HepG2 (cell line): ENCODE measurements at regions not wholly inside any gene's neighbourhood (a gene's known extent, or its start where the extent isn't known, plus 50 kb on each side); places are given as distances from the start of the nearest gene placed in this dataset.

Source experiments
- ATAC-seq: fragments of 200-7000 bp; cut with Tn5 transposase; 3 replicates; pipeline ENCODE4 v1.9.1; 2020; ENCODE audit warnings: mild to moderate bottlenecking, moderate library complexity
- BruUV-seq: library from RNA; stranded (reverse); fragments of 400-500 nt; replicated peaks from 2 replicates; lab custom pipeline; 2021; lab: Mats Ljungman, UMichigan
- CTCF ChIA-PET: fragments of 300-600 bp; formaldehyde crosslinking; extraction: SDS; loops from one replicate; lab custom pipeline; 2021; ENCODE audit warnings: low total read pairs, inconsistent platforms, low intra/inter-chr PET ratio; lab: Yijun Ruan, JAX
- POLR2A ChIA-PET: fragments of 350-600 bp; sonication (Branson Sonifier 250); formaldehyde crosslinking; loops from one replicate; lab custom pipeline; 2020; ENCODE audit warnings: antibody characterized with exemption, inconsistent platforms; lab: Yijun Ruan, JAX
- DNase-seq: peaks from one replicate; pipeline ENCODE4 v3.0.0-alpha.2; 2015; ENCODE audit warnings: low spot score
- FAIRE-seq: peaks from 3 replicates; lab custom pipeline; 2011; peaks lifted over from hg19 to GRCh38; lab: Jason Lieb, UNC
- H2AFZ ChIP-seq: one replicate; pipeline ENCODE4 v1.6.1; 2011; ENCODE audit warnings: low read length, inconsistent platforms
- H3K27ac ChIP-seq: fragments of 300-600 bp; 3 replicates; pipeline ENCODE4 v1.8.0; 2011; ENCODE audit warnings: mixed run types, mild to moderate bottlenecking, mixed read lengths, low read length, inconsistent platforms; ENCODE audit not compliant: insufficient read depth; ENCODE audit errors: extremely low read length
- H3K27me3 ChIP-seq, 2 experiments: fragments of 200-600 bp in 1 of 2; 2 replicates in 1 of 2; 3 replicates in 1 of 2; pipeline versions ENCODE4 v1.6.0 to v1.8.0; 2011; ENCODE audit warnings: low read length in 2 of 2, mild to moderate bottlenecking in 2 of 2, moderate library complexity in 2 of 2, inconsistent platforms in 1 of 2; ENCODE audit not compliant: insufficient read depth in 2 of 2, control insufficient read depth in 1 of 2
- H3K36me3 ChIP-seq, 2 experiments: fragments of 200-600 bp in 1 of 2; replicated peaks in 1 of 2; 2 replicates in 1 of 2; 3 replicates in 1 of 2; pipeline versions ENCODE4 v1.5.1 to v1.8.0; 2011; ENCODE audit warnings: low read length in 2 of 2, inconsistent platforms in 1 of 2; ENCODE audit not compliant: insufficient read depth in 2 of 2, control insufficient read depth in 1 of 2
- H3K4me1 ChIP-seq: 2 replicates; pipeline ENCODE4 v1.5.1; 2012; ENCODE audit warnings: low read length, inconsistent platforms; ENCODE audit not compliant: insufficient read depth
- H3K4me2 ChIP-seq: 2 replicates; pipeline ENCODE4 v1.6.0; 2011; ENCODE audit warnings: low read depth, low read length, inconsistent platforms
- H3K4me3 ChIP-seq, 3 experiments: fragments of 200-600 bp in 1 of 3; sonication (generic), shearing (Covaris generic) in 1 of 3; replicated peaks in 1 of 3; 2 replicates each; pipeline ENCODE4 v1.5.1; 2011 to 2016; ENCODE audit warnings: low read length in 3 of 3, inconsistent platforms in 2 of 3, low read depth in 2 of 3, mild to moderate bottlenecking in 2 of 3, control low read depth in 1 of 3, mixed read lengths in 1 of 3; ENCODE audit not compliant: insufficient read depth in 1 of 3
- H3K79me2 ChIP-seq: one replicate; pipeline ENCODE4 v1.6.1; 2011; ENCODE audit warnings: low read length, inconsistent platforms; ENCODE audit not compliant: insufficient read depth
- H3K9ac ChIP-seq: 2 replicates; pipeline ENCODE4 v1.6.0; 2011; ENCODE audit warnings: mild to moderate bottlenecking, low read depth, low read length, inconsistent platforms; ENCODE audit not compliant: insufficient read depth
- H3K9me3 ChIP-seq: 2 replicates; pipeline ENCODE4 v1.5.1; 2012; ENCODE audit warnings: mild to moderate bottlenecking, low read length
- H4K20me1 ChIP-seq: 2 replicates; pipeline ENCODE4 v1.6.0; 2011; ENCODE audit warnings: inconsistent platforms, mild to moderate bottlenecking, low read length, moderate library complexity; ENCODE audit not compliant: insufficient read depth
- ARNTL ChIP-seq: sonication (generic); formaldehyde crosslinking; IDR thresholded peaks from 2 replicates; pipeline ENCODE4 v1.4.0; 2020; ENCODE audit warnings: mild to moderate bottlenecking, missing genetic modification reagents
- FOSL2 ChIP-seq: sonication (generic); formaldehyde crosslinking; IDR thresholded peaks from 2 replicates; pipeline ENCODE4 v1.4.0; 2020; ENCODE audit warnings: missing genetic modification reagents
- GLI4 ChIP-seq: sonication (generic); formaldehyde crosslinking; IDR thresholded peaks from 2 replicates; pipeline ENCODE4 v1.5.1; 2020; ENCODE audit warnings: missing genetic modification reagents, mild to moderate bottlenecking, moderate library complexity, borderline replicate concordance
- MIER3 ChIP-seq: IDR thresholded peaks from 2 replicates; pipeline ENCODE4 v1.6.1; 2016; ENCODE audit warnings: missing compliant biosample characterization, borderline replicate concordance
- MXD4 ChIP-seq: IDR thresholded peaks from 2 replicates; pipeline ENCODE4 v1.6.1; 2016; ENCODE audit warnings: mild to moderate bottlenecking, missing biosample characterization, missing genetic modification reagents
- PCBP2 ChIP-seq: fragments of 200-400 bp; formaldehyde crosslinking; optimal IDR thresholded peaks from 2 replicates; pipeline ENCODE3; 2018; ENCODE audit warnings: low read length, low read depth; ENCODE audit not compliant: poor library complexity, severe bottlenecking
- PHF8 ChIP-seq: sonication (generic); formaldehyde crosslinking; IDR thresholded peaks from 2 replicates; pipeline ENCODE4 v1.5.0; 2020; ENCODE audit warnings: missing genetic modification reagents
- TBX2 ChIP-seq: sonication (generic); formaldehyde crosslinking; IDR thresholded peaks from 2 replicates; pipeline ENCODE4 v1.5.0; 2020; ENCODE audit warnings: missing genetic modification reagents, mild to moderate bottlenecking, borderline replicate concordance
- ZNF331 ChIP-seq: sonication (generic); formaldehyde crosslinking; IDR thresholded peaks from 2 replicates; pipeline ENCODE4 v1.4.0; 2020; ENCODE audit warnings: missing genetic modification reagents
- ZNF468 ChIP-seq: sonication (generic); formaldehyde crosslinking; IDR thresholded peaks from 2 replicates; pipeline ENCODE4 v1.8.0; 2022; ENCODE audit warnings: mild to moderate bottlenecking, moderate library complexity, missing genetic modification reagents
- WGBS: methylation state at CpG from one replicate; pipeline ENCODE4 v1.1.6; 2017; ENCODE audit warnings: low lambda C conversion rate; 5-methylcytosine and 5-hydroxymethylcytosine counted together
- in situ Hi-C: cut with HindIII; loops from 2 replicates; pipeline ENCODE4 v1.10.0; 2017; ENCODE audit warnings: low pct_unique_long_range_greater_than_20kb; ENCODE audit not compliant: extremely low pct_ligation_motif_present
- intact Hi-C: fragments of 100-400 bp; cut with micrococcal nuclease; formaldehyde crosslinking; loops from one replicate; pipeline ENCODE4 v1.10.0; 2022; ENCODE audit not compliant: unreplicated experiment
- TF ChIP-seq, protein P1 (sequence below): sonication (generic); formaldehyde crosslinking; IDR thresholded peaks from 2 replicates; pipeline ENCODE4 v1.4.0; 2020; ENCODE audit warnings: mild to moderate bottlenecking, missing genetic modification reagents
- TF ChIP-seq, protein P2 (sequence below): sonication (generic); formaldehyde crosslinking; IDR thresholded peaks from 2 replicates; pipeline ENCODE4 v1.8.1; 2023; ENCODE audit warnings: missing genetic modification reagents, mild to moderate bottlenecking, borderline replicate concordance
- TF ChIP-seq, protein P3 (sequence below): sonication (generic); formaldehyde crosslinking; IDR thresholded peaks from 2 replicates; pipeline ENCODE4 v1.4.0; 2020; ENCODE audit warnings: mild to moderate bottlenecking, missing genetic modification reagents
- TF ChIP-seq, protein P4 (sequence below): sonication (generic); formaldehyde crosslinking; IDR thresholded peaks from 2 replicates; pipeline ENCODE4 v1.4.0; 2020; ENCODE audit warnings: mild to moderate bottlenecking, missing genetic modification reagents
- TF ChIP-seq, protein P5 (sequence below): sonication (generic); formaldehyde crosslinking; IDR thresholded peaks from 2 replicates; pipeline ENCODE4 v1.8.1; 2023; ENCODE audit warnings: mild to moderate bottlenecking, missing genetic modification reagents
- TF ChIP-seq, protein P6 (sequence below): sonication (generic); formaldehyde crosslinking; conservative IDR thresholded peaks from 2 replicates; pipeline ENCODE4 v1.5.0; 2020; ENCODE audit warnings: missing genetic modification reagents
- TF ChIP-seq, protein P7 (sequence below): IDR thresholded peaks from 2 replicates; pipeline ENCODE4 v1.6.1; 2018; ENCODE audit warnings: missing genetic modification reagents, mild to moderate bottlenecking, missing compliant biosample characterization

DNA sequence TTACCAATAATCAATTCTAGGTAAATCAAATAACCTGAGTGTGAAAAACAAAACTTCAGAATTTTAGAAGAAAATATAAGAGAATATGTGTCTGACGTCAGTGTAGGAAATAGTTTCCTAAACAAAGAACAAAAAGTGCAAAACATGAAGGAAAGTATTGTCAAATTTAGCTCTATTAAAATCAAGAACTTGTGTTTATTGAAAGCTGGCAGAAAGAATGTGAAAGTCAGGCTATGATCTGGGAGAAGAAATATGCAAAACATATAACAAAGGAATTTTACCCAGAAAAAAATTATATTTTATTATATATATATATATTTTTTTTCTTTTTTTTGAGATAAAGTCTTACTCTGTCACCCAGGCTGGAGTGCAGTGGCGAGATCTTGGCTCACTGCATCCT lies 129.1 kb upstream of the ANKRD28 start:
- Histone ChIP-seq H3K9me3 (no peaks in the 10 kb centered on the region), H3K4me1 (no peaks in the 10 kb centered on the region), H3K4me3 (no peak overlapping the region), H3K4me2 (no peak overlapping the region), H3K79me2 (no peaks in the 10 kb centered on the region), H4K20me1 (no peaks in the 10 kb centered on the region), H3K9ac (no peak overlapping the region), H3K36me3 (no peaks in the 10 kb centered on the region), H2AFZ (no peak overlapping the region), H3K27ac (no peak overlapping the region), H3K27me3 (no peaks in the 10 kb centered on the region)
- POLR2A ChIA-PET: no interaction called here
- intact Hi-C loops: no loop called here
- DNase-seq (no peak), ATAC-seq (no peak), FAIRE-seq (no peak)
- in situ Hi-C loops: no loop called here
- CTCF ChIA-PET: no interaction called here
- BruUV-seq: no TSS peak
- WGBS: 27% methylated on average over 2 of the region's 2 CpGs
- TF ChIP-seq PHF8 (CRISPR knock-in tag): no peak
- TF ChIP-seq, protein P1, sequence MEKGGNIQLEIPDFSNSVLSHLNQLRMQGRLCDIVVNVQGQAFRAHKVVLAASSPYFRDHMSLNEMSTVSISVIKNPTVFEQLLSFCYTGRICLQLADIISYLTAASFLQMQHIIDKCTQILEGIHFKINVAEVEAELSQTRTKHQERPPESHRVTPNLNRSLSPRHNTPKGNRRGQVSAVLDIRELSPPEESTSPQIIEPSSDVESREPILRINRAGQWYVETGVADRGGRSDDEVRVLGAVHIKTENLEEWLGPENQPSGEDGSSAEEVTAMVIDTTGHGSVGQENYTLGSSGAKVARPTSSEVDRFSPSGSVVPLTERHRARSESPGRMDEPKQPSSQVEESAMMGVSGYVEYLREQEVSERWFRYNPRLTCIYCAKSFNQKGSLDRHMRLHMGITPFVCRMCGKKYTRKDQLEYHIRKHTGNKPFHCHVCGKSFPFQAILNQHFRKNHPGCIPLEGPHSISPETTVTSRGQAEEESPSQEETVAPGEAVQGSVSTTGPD (CRISPR knock-in tag): no peak
- TF ChIP-seq FOSL2 (CRISPR knock-in tag): no peak
- TF ChIP-seq, protein P2, sequence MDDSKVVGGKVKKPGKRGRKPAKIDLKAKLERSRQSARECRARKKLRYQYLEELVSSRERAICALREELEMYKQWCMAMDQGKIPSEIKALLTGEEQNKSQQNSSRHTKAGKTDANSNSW: no peak
- TF ChIP-seq MXD4 (CRISPR knock-in tag): no peak
- TF ChIP-seq, protein P3, sequence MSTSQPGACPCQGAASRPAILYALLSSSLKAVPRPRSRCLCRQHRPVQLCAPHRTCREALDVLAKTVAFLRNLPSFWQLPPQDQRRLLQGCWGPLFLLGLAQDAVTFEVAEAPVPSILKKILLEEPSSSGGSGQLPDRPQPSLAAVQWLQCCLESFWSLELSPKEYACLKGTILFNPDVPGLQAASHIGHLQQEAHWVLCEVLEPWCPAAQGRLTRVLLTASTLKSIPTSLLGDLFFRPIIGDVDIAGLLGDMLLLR (CRISPR knock-in tag): no peak
- TF ChIP-seq PCBP2: no peak
- TF ChIP-seq, protein P4, sequence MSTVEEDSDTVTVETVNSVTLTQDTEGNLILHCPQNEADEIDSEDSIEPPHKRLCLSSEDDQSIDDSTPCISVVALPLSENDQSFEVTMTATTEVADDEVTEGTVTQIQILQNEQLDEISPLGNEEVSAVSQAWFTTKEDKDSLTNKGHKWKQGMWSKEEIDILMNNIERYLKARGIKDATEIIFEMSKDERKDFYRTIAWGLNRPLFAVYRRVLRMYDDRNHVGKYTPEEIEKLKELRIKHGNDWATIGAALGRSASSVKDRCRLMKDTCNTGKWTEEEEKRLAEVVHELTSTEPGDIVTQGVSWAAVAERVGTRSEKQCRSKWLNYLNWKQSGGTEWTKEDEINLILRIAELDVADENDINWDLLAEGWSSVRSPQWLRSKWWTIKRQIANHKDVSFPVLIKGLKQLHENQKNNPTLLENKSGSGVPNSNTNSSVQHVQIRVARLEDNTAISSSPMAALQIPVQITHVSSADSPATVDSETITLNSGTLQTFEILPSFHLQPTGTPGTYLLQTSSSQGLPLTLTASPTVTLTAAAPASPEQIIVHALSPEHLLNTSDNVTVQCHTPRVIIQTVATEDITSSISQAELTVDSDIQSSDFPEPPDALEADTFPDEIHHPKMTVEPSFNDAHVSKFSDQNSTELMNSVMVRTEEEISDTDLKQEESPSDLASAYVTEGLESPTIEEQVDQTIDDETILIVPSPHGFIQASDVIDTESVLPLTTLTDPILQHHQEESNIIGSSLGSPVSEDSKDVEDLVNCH: no peak
- TF ChIP-seq, protein P5, sequence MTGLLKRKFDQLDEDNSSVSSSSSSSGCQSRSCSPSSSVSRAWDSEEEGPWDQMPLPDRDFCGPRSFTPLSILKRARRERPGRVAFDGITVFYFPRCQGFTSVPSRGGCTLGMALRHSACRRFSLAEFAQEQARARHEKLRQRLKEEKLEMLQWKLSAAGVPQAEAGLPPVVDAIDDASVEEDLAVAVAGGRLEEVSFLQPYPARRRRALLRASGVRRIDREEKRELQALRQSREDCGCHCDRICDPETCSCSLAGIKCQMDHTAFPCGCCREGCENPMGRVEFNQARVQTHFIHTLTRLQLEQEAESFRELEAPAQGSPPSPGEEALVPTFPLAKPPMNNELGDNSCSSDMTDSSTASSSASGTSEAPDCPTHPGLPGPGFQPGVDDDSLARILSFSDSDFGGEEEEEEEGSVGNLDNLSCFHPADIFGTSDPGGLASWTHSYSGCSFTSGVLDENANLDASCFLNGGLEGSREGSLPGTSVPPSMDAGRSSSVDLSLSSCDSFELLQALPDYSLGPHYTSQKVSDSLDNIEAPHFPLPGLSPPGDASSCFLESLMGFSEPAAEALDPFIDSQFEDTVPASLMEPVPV: no peak
- TF ChIP-seq TBX2: no peak
- no peak for TF ChIP-seq ARNTL (CRISPR knock-in tag)
- no peak for TF ChIP-seq GLI4 (CRISPR knock-in tag)
- TF ChIP-seq, protein P6, sequence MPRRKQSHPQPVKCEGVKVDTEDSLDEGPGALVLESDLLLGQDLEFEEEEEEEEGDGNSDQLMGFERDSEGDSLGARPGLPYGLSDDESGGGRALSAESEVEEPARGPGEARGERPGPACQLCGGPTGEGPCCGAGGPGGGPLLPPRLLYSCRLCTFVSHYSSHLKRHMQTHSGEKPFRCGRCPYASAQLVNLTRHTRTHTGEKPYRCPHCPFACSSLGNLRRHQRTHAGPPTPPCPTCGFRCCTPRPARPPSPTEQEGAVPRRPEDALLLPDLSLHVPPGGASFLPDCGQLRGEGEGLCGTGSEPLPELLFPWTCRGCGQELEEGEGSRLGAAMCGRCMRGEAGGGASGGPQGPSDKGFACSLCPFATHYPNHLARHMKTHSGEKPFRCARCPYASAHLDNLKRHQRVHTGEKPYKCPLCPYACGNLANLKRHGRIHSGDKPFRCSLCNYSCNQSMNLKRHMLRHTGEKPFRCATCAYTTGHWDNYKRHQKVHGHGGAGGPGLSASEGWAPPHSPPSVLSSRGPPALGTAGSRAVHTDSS (CRISPR knock-in tag): no peak
- TF ChIP-seq, protein P7, sequence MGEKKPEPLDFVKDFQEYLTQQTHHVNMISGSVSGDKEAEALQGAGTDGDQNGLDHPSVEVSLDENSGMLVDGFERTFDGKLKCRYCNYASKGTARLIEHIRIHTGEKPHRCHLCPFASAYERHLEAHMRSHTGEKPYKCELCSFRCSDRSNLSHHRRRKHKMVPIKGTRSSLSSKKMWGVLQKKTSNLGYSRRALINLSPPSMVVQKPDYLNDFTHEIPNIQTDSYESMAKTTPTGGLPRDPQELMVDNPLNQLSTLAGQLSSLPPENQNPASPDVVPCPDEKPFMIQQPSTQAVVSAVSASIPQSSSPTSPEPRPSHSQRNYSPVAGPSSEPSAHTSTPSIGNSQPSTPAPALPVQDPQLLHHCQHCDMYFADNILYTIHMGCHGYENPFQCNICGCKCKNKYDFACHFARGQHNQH (CRISPR knock-in tag): no peak
- TF ChIP-seq MIER3 (CRISPR knock-in tag): no peak
- no peak for TF ChIP-seq ZNF331
- no peak for TF ChIP-seq ZNF468 (CRISPR knock-in tag)
